ENCODE measurements at regions not wholly inside any gene's neighbourhood (a gene's known extent, or its start where the extent isn't known, plus 50 kb on each side); places are given as distances from the start of the nearest gene placed in this dataset.

DNA sequence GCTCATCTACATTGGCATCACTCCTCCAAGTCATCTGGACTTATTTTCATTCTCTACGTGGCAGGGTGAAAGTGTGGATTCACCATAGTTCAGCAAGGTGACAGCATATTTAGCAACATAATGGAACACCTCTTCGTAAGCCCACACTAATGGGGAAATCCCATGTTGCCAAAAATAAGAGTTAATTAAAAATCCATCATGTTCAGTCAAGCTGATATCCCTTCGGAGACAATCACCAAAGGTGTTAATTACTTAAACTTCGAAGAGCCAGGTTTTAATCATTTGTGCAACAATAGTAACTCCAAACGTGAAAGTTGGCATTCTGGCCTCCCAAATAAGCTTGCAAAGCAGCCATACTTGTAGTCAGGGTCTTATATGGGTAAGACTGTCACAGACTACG is 242.9 kb downstream of the NSG2 start:
- TF ChIP-seq EZH2 (IDR thresholded peaks at IDR 0.05; ENCODE audit: insufficient read depth, poor library complexity, severe bottlenecking) (no peak), EZH2phosphoT487 (IDR thresholded peaks at IDR 0.05; ENCODE audit: insufficient read depth, low read depth) (no peak)
